Activated naive CD8-positive, alpha-beta T cell treated with anti-CD3 and anti-CD28 coated beads, Interleukin-2, amount 50 U/mL, for 24 hours (primary cell): ENCODE measurements at regions not wholly inside any gene's neighbourhood (a gene's known extent, or its start where the extent isn't known, plus 50 kb on each side); places are given as distances from the start of the nearest gene placed in this dataset.
"Not testable (repeated sequence)": the region's sequence is repeated elsewhere in the genome, so short reads cannot be mapped to it uniquely, and the experiment has no call there.

ENCODE experiments used
- ATAC-seq: fragments of 150-1000 bp; cut with Tn5 transposase; one replicate; pipeline ENCODE4 v1.10.0; 2021
- DNase-seq: peaks from one replicate; pipeline ENCODE4 v3.0.0; 2021
- H3K27ac Mint-ChIP-seq: one replicate; pipeline ENCODE4 v1.8.0; 2021; ENCODE audit warnings: mild to moderate bottlenecking, mixed read lengths
- H3K27me3 Mint-ChIP-seq: one replicate; pipeline ENCODE4 v1.8.0; 2021; ENCODE audit warnings: mixed read lengths
- H3K36me3 Mint-ChIP-seq: one replicate; pipeline ENCODE4 v1.8.0; 2021; ENCODE audit warnings: low read depth, mixed read lengths
- H3K4me1 Mint-ChIP-seq: one replicate; pipeline ENCODE4 v1.8.0; 2021; ENCODE audit warnings: mixed read lengths
- H3K4me3 Mint-ChIP-seq: one replicate; pipeline ENCODE4 v1.8.0; 2021; ENCODE audit warnings: mild to moderate bottlenecking, moderate library complexity, mixed read lengths
- H3K9me3 Mint-ChIP-seq: one replicate; pipeline ENCODE4 v1.8.0; 2021; ENCODE audit warnings: mixed read lengths

GRCh38 chr1:147103416-147104155, 68.7 kb downstream of the PRKAB2 start:
- not testable (repeated sequence) for H3K4me1 Mint-ChIP-seq, H3K27ac Mint-ChIP-seq, H3K36me3 Mint-ChIP-seq, H3K4me3 Mint-ChIP-seq, ATAC-seq, DNase-seq, H3K9me3 Mint-ChIP-seq
- H3K27me3 Mint-ChIP-seq = peaks cover 10% of the 10 kb centered on the region

- ATAC-seq (no peak), DNase-seq (no peak)
- Mint-ChIP-seq H3K4me3 (no peak overlapping the region), H3K9me3 (no peaks in the 10 kb centered on the region), H3K27me3 (peaks cover 16% of the 10 kb centered on the region), H3K27ac (no peak overlapping the region), H3K4me1 (peaks cover 2% of the 10 kb centered on the region), H3K36me3 (no peaks in the 10 kb centered on the region)
Measured at GRCh38 chr1:147099192-147099591, 73.1 kb downstream of the PRKAB2 start.

- H3K27ac Mint-ChIP-seq, H3K9me3 Mint-ChIP-seq, H3K36me3 Mint-ChIP-seq, H3K4me3 Mint-ChIP-seq, H3K4me1 Mint-ChIP-seq, ATAC-seq: not testable (repeated sequence)
- DNase-seq = peak; percentile 36
- peaks cover 20% of the 10 kb centered on the region for H3K27me3 Mint-ChIP-seq
Measured at GRCh38 chr1:147098338-147098973, 73.8 kb downstream of the PRKAB2 start.

GRCh38 chr1:147095691-147096090, 76.6 kb downstream of the PRKAB2 start:
- no peak overlapping the region for H3K4me3 Mint-ChIP-seq
- ATAC-seq = no peak

GRCh38 chr1:147091801-147092200, 80.5 kb downstream of the PRKAB2 start:
- Mint-ChIP-seq H3K27me3 (peaks cover 40% of the 10 kb centered on the region), H3K4me3 (no peak overlapping the region)

More at GRCh38 chr1:147095691-147096090, 76.6 kb downstream of the PRKAB2 start:
- no peak for DNase-seq
- Mint-ChIP-seq H3K36me3 (no peaks in the 10 kb centered on the region), H3K27me3 (peaks cover 29% of the 10 kb centered on the region), H3K27ac (no peak overlapping the region), H3K9me3 (no peaks in the 10 kb centered on the region), H3K4me1 (no peaks in the 10 kb centered on the region)

GRCh38 chr1:147089457-147089856, 82.8 kb downstream of the PRKAB2 start:
- no peak overlapping the region for H3K4me3 Mint-ChIP-seq
- ATAC-seq = no peak
- peaks cover 49% of the 10 kb centered on the region for H3K27me3 Mint-ChIP-seq

More at GRCh38 chr1:147091801-147092200, 80.5 kb downstream of the PRKAB2 start:
- DNase-seq (no peak), ATAC-seq (no peak)
- H3K27ac Mint-ChIP-seq = no peak overlapping the region
- H3K36me3 Mint-ChIP-seq = no peaks in the 10 kb centered on the region
- H3K9me3 Mint-ChIP-seq = peaks cover 13% of the 10 kb centered on the region
- no peaks in the 10 kb centered on the region for H3K4me1 Mint-ChIP-seq

GRCh38 chr1:147086129-147086528, 86.1 kb downstream of the PRKAB2 start:
- H3K27ac Mint-ChIP-seq = no peak overlapping the region
- no peak overlapping the region for H3K4me3 Mint-ChIP-seq
- peaks cover 25% of the 10 kb centered on the region for H3K4me1 Mint-ChIP-seq
- DNase-seq (no peak), ATAC-seq (no peak)
- peaks cover 63% of the 10 kb centered on the region for H3K27me3 Mint-ChIP-seq
- H3K36me3 Mint-ChIP-seq = peaks cover 4% of the 10 kb centered on the region
- peaks cover 13% of the 10 kb centered on the region for H3K9me3 Mint-ChIP-seq

More at GRCh38 chr1:147089457-147089856, 82.8 kb downstream of the PRKAB2 start:
- H3K9me3 Mint-ChIP-seq = peaks cover 13% of the 10 kb centered on the region
- DNase-seq = no peak
- no peak overlapping the region for H3K27ac Mint-ChIP-seq
- peaks cover 4% of the 10 kb centered on the region for H3K36me3 Mint-ChIP-seq
- H3K4me1 Mint-ChIP-seq = peaks cover 9% of the 10 kb centered on the region

GRCh38 chr1:147084273-147085096, 87.8 kb downstream of the PRKAB2 start:
- H3K9me3 Mint-ChIP-seq = peaks cover 7% of the 10 kb centered on the region
- peak; percentile 86 for DNase-seq
- peaks cover 40% of the 10 kb centered on the region for H3K4me1 Mint-ChIP-seq
- H3K36me3 Mint-ChIP-seq = peaks cover 4% of the 10 kb centered on the region
- H3K4me3 Mint-ChIP-seq = peak overlapping the region; percentile 81
- peak; percentile 87 for ATAC-seq
- H3K27ac Mint-ChIP-seq = peak overlapping the region; percentile 100
- H3K27me3 Mint-ChIP-seq = peaks cover 78% of the 10 kb centered on the region

- H3K4me1 Mint-ChIP-seq = peaks cover 46% of the 10 kb centered on the region
- DNase-seq (no peak), ATAC-seq (no peak)
- H3K9me3 Mint-ChIP-seq = peaks cover 6% of the 10 kb centered on the region
- H3K36me3 Mint-ChIP-seq = peaks cover 4% of the 10 kb centered on the region
- peak overlapping the region; percentile 81 for H3K4me3 Mint-ChIP-seq
- peak overlapping the region; percentile 100 for H3K27ac Mint-ChIP-seq
- peaks cover 80% of the 10 kb centered on the region for H3K27me3 Mint-ChIP-seq
Measured at GRCh38 chr1:147083919-147084272, 88.4 kb downstream of the PRKAB2 start.

GRCh38 chr1:147080671-147081394, 91.4 kb downstream of the PRKAB2 start:
- DNase-seq (no peak), ATAC-seq (no peak)
- Mint-ChIP-seq H3K36me3 (peaks cover 4% of the 10 kb centered on the region), H3K9me3 (no peaks in the 10 kb centered on the region), H3K27me3 (peaks cover 88% of the 10 kb centered on the region), H3K4me3 (peak overlapping the region; percentile 63), H3K4me1 (peaks cover 50% of the 10 kb centered on the region), H3K27ac (no peak overlapping the region)

- Mint-ChIP-seq H3K36me3 (peaks cover 4% of the 10 kb centered on the region), H3K27me3 (peaks cover 93% of the 10 kb centered on the region), H3K4me3 (peak overlapping the region; percentile 62), H3K4me1 (peaks cover 48% of the 10 kb centered on the region), H3K9me3 (no peaks in the 10 kb centered on the region), H3K27ac (no peak overlapping the region)
- ATAC-seq (no peak), DNase-seq (no peak)
Measured at GRCh38 chr1:147080006-147080661, 92.1 kb downstream of the PRKAB2 start.

- H3K9me3 Mint-ChIP-seq = no peaks in the 10 kb centered on the region
- H3K4me3 Mint-ChIP-seq = peak overlapping the region; percentile 62
- no peak for DNase-seq
- ATAC-seq = no peak
- peaks cover 42% of the 10 kb centered on the region for H3K4me1 Mint-ChIP-seq
- peaks cover 93% of the 10 kb centered on the region for H3K27me3 Mint-ChIP-seq
- H3K27ac Mint-ChIP-seq = no peak overlapping the region
- H3K36me3 Mint-ChIP-seq = no peaks in the 10 kb centered on the region
Measured at GRCh38 chr1:147079400-147080005, 92.8 kb downstream of the PRKAB2 start.

- H3K4me1 Mint-ChIP-seq = peaks cover 35% of the 10 kb centered on the region
- no peaks in the 10 kb centered on the region for H3K36me3 Mint-ChIP-seq
- H3K27me3 Mint-ChIP-seq = peaks cover 94% of the 10 kb centered on the region
- no peaks in the 10 kb centered on the region for H3K9me3 Mint-ChIP-seq
- ATAC-seq = no peak
- peak overlapping the region; percentile 62 for H3K4me3 Mint-ChIP-seq
- DNase-seq = no peak
- peak overlapping the region; percentile 22 for H3K27ac Mint-ChIP-seq
Measured at GRCh38 chr1:147078606-147079399, 93.5 kb downstream of the PRKAB2 start.
